Neural cell (in vitro differentiated cells): ENCODE measurements at regions not wholly inside any gene's neighbourhood (a gene's known extent, or its start where the extent isn't known, plus 50 kb on each side); places are given as distances from the start of the nearest gene placed in this dataset.

Experiments
- H2AFZ ChIP-seq: fragments of 200-600, 300-800 bp; sonication (generic), shearing (Covaris generic); 2 replicates; pipeline ENCODE4 v1.6.0; 2014; ENCODE audit warnings: low read depth, mild to moderate bottlenecking, antibody characterized with exemption, low read length, moderate library complexity
- H3F3A ChIP-seq: fragments of 200-600 bp; shearing (Covaris generic); 2 replicates; pipeline ENCODE4 v1.6.1; 2016; ENCODE audit warnings: mild to moderate bottlenecking, moderate library complexity, mixed read lengths, antibody characterized with exemption, low read length; ENCODE audit not compliant: insufficient read depth, poor library complexity, severe bottlenecking
- H3K27ac ChIP-seq: fragments of 200-600, 300-800 bp; sonication (generic), shearing (Covaris generic); 2 replicates; pipeline ENCODE4 v1.5.1; 2014; ENCODE audit warnings: mild to moderate bottlenecking, low read length, moderate library complexity
- H3K27me3 ChIP-seq: fragments of 300-800, 200-600 bp; sonication (generic), shearing (Covaris generic); 2 replicates; pipeline ENCODE4 v1.6.0; 2014; ENCODE audit warnings: mild to moderate bottlenecking, low read depth, low read length, moderate library complexity; ENCODE audit not compliant: insufficient read depth
- H3K36me3 ChIP-seq: fragments of 300-800, 200-600 bp; sonication (generic), shearing (Covaris generic); 2 replicates; pipeline ENCODE4 v1.5.1; 2014; ENCODE audit warnings: mild to moderate bottlenecking, antibody characterized with exemption, low read length, moderate library complexity; ENCODE audit not compliant: insufficient read depth
- H3K4me2 ChIP-seq: fragments of 300-800, 200-600 bp; sonication (generic), shearing (Covaris generic); 2 replicates; pipeline ENCODE4 v1.6.0; 2014; ENCODE audit warnings: mild to moderate bottlenecking, low read length
- H3K4me3 ChIP-seq: fragments of 300-800, 200-600 bp; sonication (generic), shearing (Covaris generic); 2 replicates; pipeline ENCODE4 v1.5.1; 2014; ENCODE audit warnings: mild to moderate bottlenecking, low read length, moderate library complexity
- H3K79me2 ChIP-seq: fragments of 200-600 bp; shearing (Covaris generic); replicated peaks from 2 replicates; pipeline ENCODE4 v1.6.0; 2014; ENCODE audit warnings: mild to moderate bottlenecking, low read length, moderate library complexity; ENCODE audit not compliant: insufficient read depth
- H3K9ac ChIP-seq: fragments of 300-800, 200-600 bp; sonication (generic), shearing (Covaris generic); 2 replicates; pipeline ENCODE4 v1.6.1; 2016; ENCODE audit warnings: mild to moderate bottlenecking, low read length, mixed read lengths
- H3K9me2 ChIP-seq: fragments of 200-600 bp; shearing (Covaris generic); 2 replicates; pipeline ENCODE4 v1.6.1; 2016; ENCODE audit warnings: mild to moderate bottlenecking, low read length, mixed read lengths; ENCODE audit not compliant: insufficient read depth
- H3K9me3 ChIP-seq: fragments of 200-600, 300-800 bp; sonication (generic), shearing (Covaris generic); 2 replicates; pipeline ENCODE4 v1.6.1; 2016; ENCODE audit warnings: mild to moderate bottlenecking, mixed run types, low read length, moderate library complexity, mixed read lengths
- H4K20me1 ChIP-seq: fragments of 200-600 bp; shearing (Covaris generic); 2 replicates; pipeline ENCODE4 v1.6.1; 2016; ENCODE audit warnings: mild to moderate bottlenecking, mixed run types; ENCODE audit not compliant: insufficient read depth
- CTCF ChIP-seq: fragments of 450-650 bp; IDR thresholded peaks from 2 replicates; pipeline ENCODE4 v1.5.1; 2014; ENCODE audit warnings: antibody characterized with exemption, mild to moderate bottlenecking, moderate library complexity; ENCODE audit not compliant: poor library complexity, severe bottlenecking
- EP300 ChIP-seq: fragments of 450-650 bp; conservative IDR thresholded peaks from 2 replicates; pipeline ENCODE4 v1.6.1; 2014; ENCODE audit warnings: antibody characterized with exemption, mild to moderate bottlenecking, moderate library complexity; ENCODE audit not compliant: poor library complexity, severe bottlenecking
- EZH2 ChIP-seq: fragments of 200-600, 300-800 bp; shearing (Covaris generic), sonication (generic); IDR thresholded peaks from 2 replicates; pipeline ENCODE4 v1.6.1; 2014; ENCODE audit warnings: antibody characterized with exemption, low read length, borderline replicate concordance, mild to moderate bottlenecking; ENCODE audit not compliant: insufficient read depth, poor library complexity, severe bottlenecking
- MXI1 ChIP-seq: fragments of 450-650 bp; conservative IDR thresholded peaks from 2 replicates; pipeline ENCODE4 v1.6.1; 2014; ENCODE audit warnings: antibody characterized with exemption, mild to moderate bottlenecking; ENCODE audit not compliant: poor library complexity, severe bottlenecking
- POLR2AphosphoS5 ChIP-seq: IDR thresholded peaks from 2 replicates; pipeline ENCODE4 v1.6.1; 2012
- RAD21 ChIP-seq: fragments of 450-650 bp; conservative IDR thresholded peaks from 2 replicates; pipeline ENCODE4 v1.6.1; 2014; ENCODE audit warnings: antibody characterized with exemption, mild to moderate bottlenecking, moderate library complexity
- REST ChIP-seq: IDR thresholded peaks from 2 replicates; pipeline ENCODE4 v1.6.1; 2012; ENCODE audit warnings: borderline replicate concordance
- SMC3 ChIP-seq: fragments of 450-650 bp; conservative IDR thresholded peaks from 2 replicates; pipeline ENCODE4 v1.6.1; 2014; ENCODE audit warnings: antibody characterized with exemption, mild to moderate bottlenecking, moderate library complexity; ENCODE audit not compliant: poor library complexity
- TAF1 ChIP-seq: IDR thresholded peaks from 2 replicates; pipeline ENCODE4 v1.6.1; 2012; ENCODE audit warnings: low read depth

- Histone ChIP-seq H3K9me3 (no peaks in the 10 kb centered on the region), H2AFZ (no peak overlapping the region), H4K20me1 (no peaks in the 10 kb centered on the region), H3K27me3 (no peaks in the 10 kb centered on the region), H3K36me3 (no peaks in the 10 kb centered on the region), H3K79me2 (no peaks in the 10 kb centered on the region), H3K27ac (no peak overlapping the region), H3K9ac (no peak overlapping the region), H3K4me3 (no peak overlapping the region), H3F3A (no peaks in the 10 kb centered on the region), H3K9me2 (no peaks in the 10 kb centered on the region), H3K4me2 (no peak overlapping the region)
- TF ChIP-seq CTCF, result no peak
- no peak for TF ChIP-seq RAD21
Observed at GRCh38 chr9:17927616-17928015, 348.8 kb downstream of the SH3GL2 start.

GRCh38 chr9:17928228-17928627, 349.4 kb downstream of the SH3GL2 start:
- H4K20me1 ChIP-seq, result no peaks in the 10 kb centered on the region
- H3K4me2 ChIP-seq, result no peak overlapping the region
- TF ChIP-seq SMC3, result no peak
- TF ChIP-seq MXI1, result no peak
- no peak for TF ChIP-seq EP300
- TF ChIP-seq REST, result no peak
- no peak for TF ChIP-seq CTCF
- H3K9me2 ChIP-seq, result no peaks in the 10 kb centered on the region
- no peak overlapping the region for H2AFZ ChIP-seq
- no peak overlapping the region for H3K9ac ChIP-seq
- H3K27ac ChIP-seq, result no peak overlapping the region
- no peaks in the 10 kb centered on the region for H3K9me3 ChIP-seq
- H3K36me3 ChIP-seq, result no peaks in the 10 kb centered on the region
- H3K27me3 ChIP-seq, result no peaks in the 10 kb centered on the region
- no peaks in the 10 kb centered on the region for H3K79me2 ChIP-seq
- no peak overlapping the region for H3K4me3 ChIP-seq
- no peaks in the 10 kb centered on the region for H3F3A ChIP-seq

- H3K27ac ChIP-seq, result no peak overlapping the region
- H3K79me2 ChIP-seq, result no peaks in the 10 kb centered on the region
- TF ChIP-seq EZH2 (no peak), SMC3 (no peak), TAF1 (no peak), POLR2AphosphoS5 (no peak), REST (no peak), RAD21 (no peak), MXI1 (no peak)
Observed at GRCh38 chr9:17928768-17929167, 349.9 kb downstream of the SH3GL2 start.

More at GRCh38 chr9:17928768-17929167, 349.9 kb downstream of the SH3GL2 start:
- Histone ChIP-seq H3K9ac (no peak overlapping the region), H4K20me1 (no peaks in the 10 kb centered on the region), H3K36me3 (no peaks in the 10 kb centered on the region), H3F3A (no peaks in the 10 kb centered on the region), H3K9me2 (no peaks in the 10 kb centered on the region), H2AFZ (no peak overlapping the region), H3K27me3 (no peaks in the 10 kb centered on the region), H3K4me3 (no peak overlapping the region), H3K4me2 (no peak overlapping the region), H3K9me3 (no peaks in the 10 kb centered on the region)
